ENCODE measurements at regions not wholly inside any gene's neighbourhood (a gene's known extent, or its start where the extent isn't known, plus 50 kb on each side); places are given as distances from the start of the nearest gene placed in this dataset.
"Not testable (repeated sequence)": the region's sequence is repeated elsewhere in the genome, so short reads cannot be mapped to it uniquely, and the experiment has no call there.

- TF ChIP-seq TOX (CRISPR knock-in tag; IDR thresholded peaks at IDR 0.05; ENCODE audit: borderline replicate concordance); CREB5 (CRISPR knock-in tag; IDR thresholded peaks at IDR 0.05; ENCODE audit: low read depth); CSDC2 (CRISPR knock-in tag; IDR thresholded peaks at IDR 0.05); CSRNP3 (CRISPR knock-in tag; IDR thresholded peaks at IDR 0.05); ZNF70 (CRISPR knock-in tag; IDR thresholded peaks at IDR 0.05); RARB (CRISPR knock-in tag; IDR thresholded peaks at IDR 0.05); ZFP30 (CRISPR knock-in tag; IDR thresholded peaks at IDR 0.05); OSR1 (CRISPR knock-in tag; IDR thresholded peaks at IDR 0.05); ZC3H10 (CRISPR knock-in tag; IDR thresholded peaks at IDR 0.05); ISL1 (CRISPR knock-in tag; IDR thresholded peaks at IDR 0.05); BACH2 (CRISPR knock-in tag; IDR thresholded peaks at IDR 0.05; ENCODE audit: borderline replicate concordance); ZNF565 (CRISPR knock-in tag; conservative IDR thresholded peaks at IDR 0.05; ENCODE audit: low read depth); TCF4 (CRISPR knock-in tag; IDR thresholded peaks at IDR 0.05; ENCODE audit: borderline replicate concordance): not testable (repeated sequence)
Observed at GRCh38 chr1:865633-866032, 58.1 kb upstream of the SAMD11 start.

Measured in SK-N-SH treated with all-trans-retinoic acid at 6 μM for 48 hours (cell line).